Neutrophil (primary cell): ENCODE measurements at regions not wholly inside any gene's neighbourhood (a gene's known extent, or its start where the extent isn't known, plus 50 kb on each side); places are given as distances from the start of the nearest gene placed in this dataset.

Experiments used
- H3K27ac ChIP-seq: fragments of 200-600 bp; sonication (generic); 2 replicates; pipeline ENCODE4 v1.5.1; 2016; ENCODE audit warnings: mild to moderate bottlenecking, moderate library complexity
- H3K27me3 ChIP-seq: fragments of 200-600 bp; sonication (generic); 2 replicates; pipeline ENCODE4 v1.6.0; 2016; ENCODE audit warnings: mild to moderate bottlenecking
- H3K36me3 ChIP-seq: fragments of 200-600 bp; sonication (generic); 2 replicates; pipeline ENCODE4 v1.5.1; 2017
- H3K4me1 ChIP-seq, 2 experiments: fragments of 200-600 bp in 1 of 2; sonication (generic) in 1 of 2; 1 replicate in 1 of 2; 2 replicates in 1 of 2; pipeline versions ENCODE4 v1.5.1 to v1.6.1; 2013 to 2016; ENCODE audit warnings: low read depth in 1 of 2, low read length in 1 of 2, mild to moderate bottlenecking in 1 of 2, moderate library complexity in 1 of 2; ENCODE audit not compliant: control insufficient read depth in 1 of 2, insufficient read depth in 1 of 2
- H3K4me3 ChIP-seq, 2 experiments: fragments of 200-600 bp in 1 of 2; sonication (generic) in 1 of 2; 1 replicate in 1 of 2; 2 replicates in 1 of 2; pipeline ENCODE4 v1.5.1; 2013 to 2016; ENCODE audit warnings: low read depth in 1 of 2, low read length in 1 of 2, mild to moderate bottlenecking in 1 of 2, moderate library complexity in 1 of 2
- H3K9me3 ChIP-seq: fragments of 200-600 bp; sonication (generic); 2 replicates; pipeline ENCODE4 v1.5.1; 2016
- TF ChIP-seq, protein P1 (sequence below): fragments of 200-600 bp; sonication (generic); IDR thresholded peaks from 2 replicates; pipeline ENCODE4 v1.5.1; 2016; ENCODE audit warnings: antibody characterized with exemption

GRCh38 chr11:105274631-105275030 is 135.1 kb upstream of the CARD18 start:
- TF ChIP-seq, protein P1, sequence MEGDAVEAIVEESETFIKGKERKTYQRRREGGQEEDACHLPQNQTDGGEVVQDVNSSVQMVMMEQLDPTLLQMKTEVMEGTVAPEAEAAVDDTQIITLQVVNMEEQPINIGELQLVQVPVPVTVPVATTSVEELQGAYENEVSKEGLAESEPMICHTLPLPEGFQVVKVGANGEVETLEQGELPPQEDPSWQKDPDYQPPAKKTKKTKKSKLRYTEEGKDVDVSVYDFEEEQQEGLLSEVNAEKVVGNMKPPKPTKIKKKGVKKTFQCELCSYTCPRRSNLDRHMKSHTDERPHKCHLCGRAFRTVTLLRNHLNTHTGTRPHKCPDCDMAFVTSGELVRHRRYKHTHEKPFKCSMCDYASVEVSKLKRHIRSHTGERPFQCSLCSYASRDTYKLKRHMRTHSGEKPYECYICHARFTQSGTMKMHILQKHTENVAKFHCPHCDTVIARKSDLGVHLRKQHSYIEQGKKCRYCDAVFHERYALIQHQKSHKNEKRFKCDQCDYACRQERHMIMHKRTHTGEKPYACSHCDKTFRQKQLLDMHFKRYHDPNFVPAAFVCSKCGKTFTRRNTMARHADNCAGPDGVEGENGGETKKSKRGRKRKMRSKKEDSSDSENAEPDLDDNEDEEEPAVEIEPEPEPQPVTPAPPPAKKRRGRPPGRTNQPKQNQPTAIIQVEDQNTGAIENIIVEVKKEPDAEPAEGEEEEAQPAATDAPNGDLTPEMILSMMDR, result no peak
- Histone ChIP-seq H3K4me3 (no peak overlapping the region), H3K27ac (no peak overlapping the region), H3K36me3 (no peaks in the 10 kb centered on the region), H3K4me1 (no peaks in the 10 kb centered on the region), H3K27me3 (no peaks in the 10 kb centered on the region), H3K9me3 (no peaks in the 10 kb centered on the region)

DNA sequence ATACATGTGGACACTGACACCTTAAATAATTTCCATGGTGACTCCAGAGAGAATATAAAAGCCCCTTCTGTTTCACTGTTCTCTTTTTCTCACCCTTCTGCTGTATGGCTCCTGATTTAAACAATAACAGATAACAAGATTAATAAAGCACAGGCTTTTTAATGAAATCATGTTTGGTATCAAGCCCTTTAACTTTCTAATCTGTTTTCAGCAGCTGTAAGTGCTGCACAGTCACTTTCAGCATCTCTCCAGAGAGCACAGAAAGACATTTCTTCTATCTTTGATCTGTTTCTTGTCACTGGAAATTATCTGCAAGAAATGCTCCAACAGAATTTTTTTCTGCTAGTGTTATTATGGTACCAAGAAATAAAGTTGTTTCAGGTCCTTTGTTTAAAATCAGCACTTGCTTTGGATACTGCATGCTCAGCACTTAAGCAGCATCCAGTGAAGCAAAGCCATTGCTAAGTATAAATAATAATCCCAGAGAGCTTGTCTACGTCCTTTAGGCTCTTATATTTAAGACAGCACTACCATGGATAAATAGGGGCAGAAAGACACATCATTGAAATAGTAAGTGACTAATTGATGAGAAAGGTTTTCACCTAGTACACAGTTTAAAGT is 134.2 kb upstream of the CARD18 start:
- H3K4me3 ChIP-seq, result no peak overlapping the region
- H3K36me3 ChIP-seq, result no peaks in the 10 kb centered on the region
- no peaks in the 10 kb centered on the region for H3K9me3 ChIP-seq
- TF ChIP-seq, protein P1, result no peak
- H3K27ac ChIP-seq, result no peak overlapping the region
- no peaks in the 10 kb centered on the region for H3K27me3 ChIP-seq
- no peaks in the 10 kb centered on the region for H3K4me1 ChIP-seq

- Histone ChIP-seq H3K27ac (no peak overlapping the region), H3K4me3 (no peak overlapping the region), H3K9me3 (no peaks in the 10 kb centered on the region), H3K36me3 (no peaks in the 10 kb centered on the region), H3K4me1 (no peaks in the 10 kb centered on the region), H3K27me3 (no peaks in the 10 kb centered on the region)
- TF ChIP-seq, protein P1, result no peak
These were observed 130.3 kb upstream of the CARD18 start for GRCh38 chr11:105269862-105270261.

- Histone ChIP-seq H3K4me1 (no peaks in the 10 kb centered on the region), H3K4me3 (no peak overlapping the region), H3K27ac (no peak overlapping the region), H3K36me3 (no peaks in the 10 kb centered on the region), H3K9me3 (no peaks in the 10 kb centered on the region), H3K27me3 (no peaks in the 10 kb centered on the region)
- TF ChIP-seq, protein P1, result no peak
These were observed 129.0 kb upstream of the CARD18 start for GRCh38 chr11:105268404-105269062.

GRCh38 chr11:105265845-105266244 is 126.3 kb upstream of the CARD18 start:
- no peaks in the 10 kb centered on the region for H3K27me3 ChIP-seq
- no peaks in the 10 kb centered on the region for H3K4me1 ChIP-seq
- no peaks in the 10 kb centered on the region for H3K36me3 ChIP-seq
- H3K9me3 ChIP-seq, result no peaks in the 10 kb centered on the region
- no peak overlapping the region for H3K27ac ChIP-seq
- no peak overlapping the region for H3K4me3 ChIP-seq
- TF ChIP-seq, protein P1, result no peak
